PC-3 (cell line): ENCODE measurements at regions not wholly inside any gene's neighbourhood (a gene's known extent, or its start where the extent isn't known, plus 50 kb on each side); places are given as distances from the start of the nearest gene placed in this dataset.

Source experiments
- ATAC-seq: fragments of 200-7000 bp; cut with Tn5 transposase; 2 replicates; pipeline ENCODE4 v1.9.1; 2020; ENCODE audit warnings: mild to moderate bottlenecking, moderate library complexity
- BruUV-seq: library from RNA; stranded (reverse); fragments of 400-500 nt; replicated peaks from 2 replicates; lab custom pipeline; 2021; lab: Mats Ljungman, UMichigan
- CTCF ChIA-PET: fragments of 300-600 bp; sonication (Branson Sonifier 250); formaldehyde crosslinking; loops from one replicate; lab custom pipeline; 2022; ENCODE audit warnings: antibody characterized with exemption; lab: Charles Lee
- POLR2A ChIA-PET: fragments of 300-600 bp; sonication (Branson Sonifier 250); formaldehyde crosslinking; loops from one replicate; lab custom pipeline; 2022; ENCODE audit warnings: antibody characterized with exemption; ENCODE audit not compliant: unreplicated experiment; lab: Charles Lee
- DNase-seq: peaks from one replicate; pipeline ENCODE4 v3.0.0-alpha.2; 2015
- H2AFZ ChIP-seq: fragments of 300-600 bp; sonication (generic); 2 replicates; pipeline ENCODE4 v1.6.0; 2016; ENCODE audit warnings: antibody characterized with exemption, low read length
- H3F3A ChIP-seq: fragments of 300-600 bp; sonication (generic); one replicate; pipeline ENCODE4 v1.6.0; 2017; ENCODE audit warnings: antibody characterized with exemption, low read length, control low read depth, mild to moderate bottlenecking; ENCODE audit not compliant: unreplicated experiment
- H3K27ac ChIP-seq: fragments of 300-600 bp; sonication (generic); 2 replicates; pipeline ENCODE4 v1.5.1; 2016; ENCODE audit warnings: mild to moderate bottlenecking, low read length
- H3K27me3 ChIP-seq: fragments of 300-600 bp; sonication (generic); 2 replicates; pipeline ENCODE4 v1.6.1; 2016; ENCODE audit warnings: low read length, mixed read lengths
- H3K36me3 ChIP-seq: fragments of 300-600 bp; sonication (generic); 2 replicates; pipeline ENCODE4 v1.6.1; 2016; ENCODE audit warnings: low read depth, mixed run types, low read length, mixed read lengths
- H3K4me1 ChIP-seq: fragments of 300-600 bp; sonication (generic); 2 replicates; pipeline ENCODE4 v1.5.1; 2016; ENCODE audit warnings: low read length; ENCODE audit not compliant: insufficient read depth
- H3K4me2 ChIP-seq: fragments of 300-600 bp; sonication (generic); 2 replicates; pipeline ENCODE4 v1.6.0; 2016; ENCODE audit warnings: low read length
- H3K4me3 ChIP-seq: fragments of 300-600 bp; sonication (generic); 2 replicates; pipeline ENCODE4 v1.5.1; 2016; ENCODE audit warnings: mild to moderate bottlenecking, low read length, mixed read lengths
- H3K79me2 ChIP-seq: fragments of 300-600 bp; sonication (generic); 2 replicates; pipeline ENCODE4 v1.6.1; 2017; ENCODE audit warnings: low read length, mixed read lengths
- H3K9ac ChIP-seq: fragments of 300-600 bp; sonication (generic); 2 replicates; pipeline ENCODE4 v1.6.0; 2016; ENCODE audit warnings: mild to moderate bottlenecking, low read length
- H3K9me2 ChIP-seq: fragments of 300-600 bp; sonication (generic); replicated peaks from 2 replicates; pipeline ENCODE4 v1.6.1; 2016; ENCODE audit warnings: mixed run types, low read length, mixed read lengths
- H3K9me3 ChIP-seq: fragments of 300-600 bp; sonication (generic); 2 replicates; pipeline ENCODE4 v1.6.1; 2016; ENCODE audit warnings: low read length, mixed read lengths
- H4K20me1 ChIP-seq: fragments of 300-600 bp; sonication (generic); 2 replicates; pipeline ENCODE4 v1.6.1; 2016; ENCODE audit warnings: low read length, mixed read lengths
- CTCF ChIP-seq: fragments of 300-600 bp; sonication (generic); conservative IDR thresholded peaks from 2 replicates; pipeline ENCODE4 v1.5.1; 2017; ENCODE audit warnings: antibody characterized with exemption, low read depth, mild to moderate bottlenecking, low read length
- EZH2 ChIP-seq: fragments of 300-600 bp; sonication (generic); IDR thresholded peaks from one replicate; pipeline ENCODE4 v1.6.1; 2017; ENCODE audit warnings: antibody characterized with exemption, mild to moderate bottlenecking, low read length; ENCODE audit not compliant: unreplicated experiment
- EZH2phosphoT487 ChIP-seq: fragments of 300-600 bp; sonication (generic); IDR thresholded peaks from 2 replicates; pipeline ENCODE4 v1.6.1; 2018; ENCODE audit warnings: mild to moderate bottlenecking, antibody characterized with exemption, low read length, borderline replicate concordance
- intact Hi-C: fragments of 100-400 bp; cut with micrococcal nuclease; formaldehyde crosslinking; loops from 2 replicates; pipeline ENCODE4 v1.9.0; 2023

GRCh38 chr15:97194750-97195149, 765.8 kb upstream of the ARRDC4 start:
- TF ChIP-seq CTCF (no peak), EZH2 (no peak), EZH2phosphoT487 (no peak)
- no TSS peak for BruUV-seq

GRCh38 chr15:97196048-97197014, 764.2 kb upstream of the ARRDC4 start:
- Histone ChIP-seq H3K9ac (no peak overlapping the region), H3K36me3 (no peaks in the 10 kb centered on the region), H3K27me3 (no peaks in the 10 kb centered on the region), H3K4me2 (no peak overlapping the region), H4K20me1 (no peaks in the 10 kb centered on the region), H3K4me3 (no peak overlapping the region), H3K27ac (no peak overlapping the region), H3K9me3 (no peaks in the 10 kb centered on the region), H3F3A (no peaks in the 10 kb centered on the region), H3K79me2 (no peaks in the 10 kb centered on the region), H3K4me1 (no peaks in the 10 kb centered on the region), H3K9me2 (no peaks in the 10 kb centered on the region), H2AFZ (no peak overlapping the region)
- intact Hi-C loops: no loop called here
- ChIA-PET POLR2A (no interaction called here), CTCF (no interaction called here)
- no TSS peak for BruUV-seq
- DNase-seq (no peak), ATAC-seq (no peak)
- no peak for TF ChIP-seq EZH2phosphoT487
- TF ChIP-seq EZH2: no peak
- no peak for TF ChIP-seq CTCF

More at GRCh38 chr15:97194750-97195149, 765.8 kb upstream of the ARRDC4 start:
- POLR2A ChIA-PET: no interaction called here
- CTCF ChIA-PET: no interaction called here
- no peaks in the 10 kb centered on the region for H3K9me2 ChIP-seq
- H3K27me3 ChIP-seq: no peaks in the 10 kb centered on the region
- no peak overlapping the region for H3K27ac ChIP-seq
- intact Hi-C loops: no loop called here
- H3K9ac ChIP-seq: no peak overlapping the region
- ATAC-seq (no peak), DNase-seq (no peak)
- no peaks in the 10 kb centered on the region for H3K4me1 ChIP-seq
- no peak overlapping the region for H3K4me2 ChIP-seq
- H3K9me3 ChIP-seq: 0 out of 2 replicates have a peak, but pooled peaks cover under 1% of the 10 kb centered on the region
- H3K79me2 ChIP-seq: no peaks in the 10 kb centered on the region
- H4K20me1 ChIP-seq: no peaks in the 10 kb centered on the region
- H3K4me3 ChIP-seq: no peak overlapping the region
- no peaks in the 10 kb centered on the region for H3K36me3 ChIP-seq
- no peak overlapping the region for H2AFZ ChIP-seq
- H3F3A ChIP-seq: no peaks in the 10 kb centered on the region
